ENCODE measurements at regions not wholly inside any gene's neighbourhood (a gene's known extent, or its start where the extent isn't known, plus 50 kb on each side); places are given as distances from the start of the nearest gene placed in this dataset.
"Not testable (repeated sequence)": the region's sequence is repeated elsewhere in the genome, so short reads cannot be mapped to it uniquely, and the experiment has no call there.

- DNase-seq (ENCODE audit: low spot score) = no peak
Observed at GRCh38 chr7:12827920-12828319, 140.5 kb downstream of the ARL4A start.

- no peak for DNase-seq (ENCODE audit: low spot score)
Observed at GRCh38 chr7:12831024-12831423, 143.6 kb downstream of the ARL4A start.

- DNase-seq (ENCODE audit: low spot score) = no peak
Observed at GRCh38 chr7:12833829-12834228, 146.4 kb downstream of the ARL4A start.

- DNase-seq (ENCODE audit: low spot score) = no peak
Observed at GRCh38 chr7:12834782-12835181, 147.3 kb downstream of the ARL4A start.

- DNase-seq (ENCODE audit: low spot score) = no peak
Observed at GRCh38 chr7:12839508-12840153, 152.2 kb downstream of the ARL4A start.

GRCh38 chr7:12844732-12845131, 157.3 kb downstream of the ARL4A start:
- DNase-seq (ENCODE audit: low spot score) = not testable (repeated sequence)

- DNase-seq (ENCODE audit: low spot score) = no peak
Observed at GRCh38 chr7:12847001-12847400, 159.6 kb downstream of the ARL4A start.

- DNase-seq (ENCODE audit: low spot score) = no peak
Observed at GRCh38 chr7:12851142-12851541, 163.7 kb downstream of the ARL4A start.

- DNase-seq (ENCODE audit: low spot score) = no peak
Observed at GRCh38 chr7:12851841-12852240, 164.4 kb downstream of the ARL4A start.

GRCh38 chr7:12855036-12855435, 167.6 kb downstream of the ARL4A start:
- no peak for DNase-seq (ENCODE audit: low spot score)

- no peak for DNase-seq (ENCODE audit: low spot score)
Observed at GRCh38 chr7:12859761-12860160, 172.3 kb downstream of the ARL4A start.

GRCh38 chr7:12861070-12861469, 173.6 kb downstream of the ARL4A start:
- no peak for DNase-seq (ENCODE audit: low spot score)

GRCh38 chr7:12862146-12862545, 174.7 kb downstream of the ARL4A start:
- no peak for DNase-seq (ENCODE audit: low spot score)

GRCh38 chr7:12864470-12865046, 177.1 kb downstream of the ARL4A start:
- DNase-seq (ENCODE audit: low spot score) = no peak

GRCh38 chr7:12865593-12865992, 178.2 kb downstream of the ARL4A start:
- DNase-seq (ENCODE audit: low spot score) = no peak

GRCh38 chr7:12866207-12866606, 178.8 kb downstream of the ARL4A start:
- no peak for DNase-seq (ENCODE audit: low spot score)

GRCh38 chr7:12868027-12868426, 180.6 kb downstream of the ARL4A start:
- DNase-seq (ENCODE audit: low spot score) = no peak

GRCh38 chr7:12870219-12870618, 182.8 kb downstream of the ARL4A start:
- no peak for DNase-seq (ENCODE audit: low spot score)

- DNase-seq (ENCODE audit: low spot score) = no peak
Observed at GRCh38 chr7:12872487-12872886, 185.1 kb downstream of the ARL4A start.

GRCh38 chr7:12873571-12873970, 186.1 kb downstream of the ARL4A start:
- no peak for DNase-seq (ENCODE audit: low spot score)

- no peak for DNase-seq (ENCODE audit: low spot score)
Observed at GRCh38 chr7:12879139-12879538, 191.7 kb downstream of the ARL4A start.

GRCh38 chr7:12881712-12882111, 194.3 kb downstream of the ARL4A start:
- DNase-seq (ENCODE audit: low spot score) = no peak

- no peak for DNase-seq (ENCODE audit: low spot score)
Observed at GRCh38 chr7:12882710-12883109, 195.3 kb downstream of the ARL4A start.

- DNase-seq (ENCODE audit: low spot score) = no peak
Observed at GRCh38 chr7:12884033-12884432, 196.6 kb downstream of the ARL4A start.
